ENCODE measurements at regions not wholly inside any gene's neighbourhood (a gene's known extent, or its start where the extent isn't known, plus 50 kb on each side); places are given as distances from the start of the nearest gene placed in this dataset.

DNA sequence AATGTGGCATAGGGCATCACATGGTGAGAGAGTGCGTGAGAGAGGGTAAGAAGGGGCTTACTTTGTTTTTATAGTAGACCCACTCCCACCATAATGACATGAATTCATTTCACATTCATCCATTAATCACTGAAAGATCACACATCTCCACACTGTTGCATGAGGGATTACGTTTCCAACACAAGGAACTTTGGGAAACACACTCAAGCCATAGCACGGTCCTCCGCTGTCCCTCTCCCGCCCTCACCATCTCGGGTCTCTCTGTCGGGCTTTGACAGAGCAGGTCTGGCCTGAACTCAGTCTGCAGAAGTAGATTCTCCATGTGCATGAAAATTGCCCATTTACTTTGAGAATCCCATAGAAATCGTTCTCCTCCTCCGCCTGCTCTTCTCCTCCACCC, 312.2 kb downstream of the MATN1 start:
- H3K36me3 Mint-ChIP-seq: no peaks in the 10 kb centered on the region
- no peak overlapping the region for H3K4me3 Mint-ChIP-seq
- peaks cover 4% of the 10 kb centered on the region for H3K27me3 Mint-ChIP-seq
- H3K4me1 Mint-ChIP-seq: no peaks in the 10 kb centered on the region
- no peak overlapping the region for H3K27ac Mint-ChIP-seq
- H3K9me3 Mint-ChIP-seq: no peaks in the 10 kb centered on the region

DNA sequence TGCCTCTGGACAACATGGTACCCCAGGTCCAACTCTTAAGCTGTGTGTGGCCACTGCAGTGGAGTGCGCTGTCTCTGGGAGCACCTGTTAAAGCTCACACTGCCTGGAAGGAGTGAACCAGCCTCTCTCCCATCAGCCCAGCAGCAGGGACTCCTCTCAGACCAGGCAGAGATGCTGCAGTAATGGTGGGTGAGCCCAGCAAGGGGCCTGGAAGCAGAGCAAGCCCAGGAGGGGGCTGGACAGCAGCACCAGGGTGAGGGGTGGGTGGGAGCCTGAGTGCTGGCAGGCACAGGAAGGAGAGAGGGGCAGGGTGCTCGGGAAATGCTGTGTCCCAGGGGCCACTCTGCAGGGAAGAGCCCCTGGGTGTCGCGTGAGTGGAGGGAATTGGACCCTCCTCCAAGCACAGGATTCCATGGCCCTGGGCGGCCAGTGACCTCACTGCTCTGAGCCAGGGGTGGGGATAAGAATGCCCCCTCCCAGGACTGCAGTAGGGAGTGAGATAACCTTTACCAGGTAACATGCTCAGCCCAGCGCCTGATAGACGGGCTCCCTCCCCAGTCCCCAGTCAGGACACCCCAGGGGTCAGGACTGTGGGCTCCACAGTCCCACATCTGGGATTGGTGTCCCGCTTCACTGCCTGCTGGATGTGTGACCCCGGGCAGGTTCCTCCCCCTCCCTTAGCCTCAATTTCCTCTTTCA, 313.1 kb downstream of the MATN1 start:
- Mint-ChIP-seq H3K4me3 (no peak overlapping the region), H3K27me3 (peaks cover 4% of the 10 kb centered on the region), H3K27ac (no peak overlapping the region), H3K36me3 (no peaks in the 10 kb centered on the region), H3K9me3 (no peaks in the 10 kb centered on the region), H3K4me1 (no peaks in the 10 kb centered on the region)

DNA sequence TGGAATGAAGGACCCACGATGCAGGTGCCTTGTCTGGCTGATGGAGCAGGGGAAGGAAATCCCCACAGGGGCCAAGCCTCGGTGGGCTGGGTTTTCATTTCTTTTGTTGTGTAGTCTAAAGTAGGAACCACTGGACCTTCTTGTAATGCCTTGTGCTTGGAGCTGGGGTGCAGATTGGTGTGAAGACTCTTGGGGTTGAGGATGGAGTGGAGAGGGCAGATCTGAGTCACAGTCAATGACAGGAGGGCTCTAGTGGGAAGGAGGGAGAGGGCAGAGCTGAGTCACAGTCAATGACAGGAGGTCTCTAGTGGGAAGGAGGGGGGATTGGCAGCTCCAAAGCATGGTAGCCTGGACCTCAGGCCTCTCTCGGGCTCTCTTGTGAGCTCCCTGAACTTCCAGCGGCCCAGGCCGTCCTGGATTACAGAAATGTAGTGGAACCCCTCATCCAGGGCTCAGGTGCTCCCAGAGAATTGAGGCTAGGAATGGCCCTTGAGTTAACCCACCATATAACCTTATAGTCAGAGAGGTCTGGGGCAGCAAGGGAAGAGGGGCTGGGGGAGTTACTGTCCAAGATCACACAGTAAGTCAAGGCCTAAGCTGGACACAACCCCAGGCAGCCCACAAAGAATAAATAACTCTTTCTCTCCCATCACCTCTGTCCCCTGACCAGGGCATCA, 313.8 kb downstream of the MATN1 start:
- Mint-ChIP-seq H3K27ac (no peak overlapping the region), H3K4me3 (no peak overlapping the region), H3K36me3 (no peaks in the 10 kb centered on the region), H3K9me3 (no peaks in the 10 kb centered on the region), H3K27me3 (peaks cover 4% of the 10 kb centered on the region), H3K4me1 (no peaks in the 10 kb centered on the region)

DNA sequence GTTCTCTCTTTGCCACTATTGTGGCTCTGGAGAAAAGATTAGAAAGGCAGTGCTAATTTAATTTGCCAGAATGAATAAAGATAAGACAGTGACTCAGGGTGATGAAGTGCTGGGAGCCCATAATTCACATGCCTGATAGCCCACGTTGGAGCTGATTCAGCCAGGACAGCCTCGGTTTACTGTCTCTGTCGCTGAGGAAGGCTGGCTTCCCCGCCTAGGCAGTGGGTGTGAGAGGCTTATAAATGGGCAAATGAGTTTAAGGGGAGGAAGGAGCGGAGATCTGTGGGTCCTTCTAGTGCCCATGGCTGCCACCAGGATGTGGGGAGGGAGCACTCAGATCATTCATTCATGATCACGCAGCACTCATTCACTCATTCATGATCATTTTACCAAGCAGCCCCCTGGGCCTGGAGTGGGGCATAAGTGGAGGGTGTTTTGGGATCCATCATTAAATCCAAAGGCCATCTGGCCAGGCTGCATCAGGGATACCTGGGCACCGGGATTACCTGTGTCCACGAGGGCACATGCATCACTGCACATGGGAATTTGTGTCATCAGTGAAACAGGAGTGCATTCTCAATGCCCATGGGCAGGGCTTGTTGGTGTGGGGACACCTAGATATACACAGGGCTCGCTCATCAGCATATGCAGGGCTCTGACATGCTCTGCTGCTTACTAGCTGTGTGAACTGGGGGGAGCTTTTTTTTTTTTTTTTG, 315.4 kb downstream of the MATN1 start:
- Mint-ChIP-seq H3K4me3 (no peak overlapping the region), H3K27me3 (peaks cover 1% of the 10 kb centered on the region), H3K9me3 (no peaks in the 10 kb centered on the region), H3K27ac (no peak overlapping the region), H3K36me3 (no peaks in the 10 kb centered on the region), H3K4me1 (no peaks in the 10 kb centered on the region)

DNA sequence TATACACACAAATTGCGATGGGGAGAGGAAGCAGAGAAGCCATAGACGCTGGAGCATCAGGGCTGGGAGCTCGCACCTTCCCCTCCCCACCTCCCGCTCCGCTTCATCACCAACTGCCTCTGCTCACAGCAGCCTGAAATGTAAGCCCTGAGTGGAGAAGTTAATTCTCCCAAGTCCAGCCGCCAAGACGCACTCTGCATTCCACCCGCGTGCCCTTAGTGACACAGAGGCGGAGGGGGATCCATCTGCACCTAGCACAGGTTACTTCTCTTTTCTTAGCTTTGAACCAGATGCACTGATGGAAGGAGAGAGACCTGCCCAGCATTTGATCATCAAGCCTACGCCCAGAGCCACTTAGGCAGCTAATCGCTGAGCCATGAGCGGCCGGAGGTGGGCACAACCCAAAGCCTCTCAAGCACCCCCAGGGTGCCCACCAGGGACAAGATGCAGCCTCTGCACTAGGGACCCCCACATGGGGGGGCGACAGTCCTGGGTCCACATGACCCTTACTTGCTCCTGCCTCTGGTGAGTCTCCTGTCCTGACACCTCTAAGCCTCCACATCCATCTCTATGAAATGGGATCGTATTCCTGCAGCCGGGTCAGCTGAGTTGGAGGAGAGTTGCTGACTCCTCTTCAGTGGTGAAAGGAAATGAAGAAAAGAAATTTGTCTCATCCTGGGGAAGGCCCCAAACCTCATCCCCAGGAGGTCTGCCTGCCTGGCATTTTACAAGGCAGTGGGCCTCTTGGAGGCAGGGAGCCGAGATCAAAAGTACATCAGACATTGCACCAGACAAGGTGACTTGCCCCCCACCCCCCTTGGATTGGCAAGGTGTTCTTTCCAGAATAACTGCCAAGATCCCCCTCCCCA, 316.2 kb downstream of the MATN1 start:
- H3K9me3 Mint-ChIP-seq: no peaks in the 10 kb centered on the region
- H3K36me3 Mint-ChIP-seq: no peaks in the 10 kb centered on the region
- H3K4me1 Mint-ChIP-seq: no peaks in the 10 kb centered on the region
- no peak overlapping the region for H3K27ac Mint-ChIP-seq
- H3K4me3 Mint-ChIP-seq: no peak overlapping the region
- peaks cover 1% of the 10 kb centered on the region for H3K27me3 Mint-ChIP-seq

DNA sequence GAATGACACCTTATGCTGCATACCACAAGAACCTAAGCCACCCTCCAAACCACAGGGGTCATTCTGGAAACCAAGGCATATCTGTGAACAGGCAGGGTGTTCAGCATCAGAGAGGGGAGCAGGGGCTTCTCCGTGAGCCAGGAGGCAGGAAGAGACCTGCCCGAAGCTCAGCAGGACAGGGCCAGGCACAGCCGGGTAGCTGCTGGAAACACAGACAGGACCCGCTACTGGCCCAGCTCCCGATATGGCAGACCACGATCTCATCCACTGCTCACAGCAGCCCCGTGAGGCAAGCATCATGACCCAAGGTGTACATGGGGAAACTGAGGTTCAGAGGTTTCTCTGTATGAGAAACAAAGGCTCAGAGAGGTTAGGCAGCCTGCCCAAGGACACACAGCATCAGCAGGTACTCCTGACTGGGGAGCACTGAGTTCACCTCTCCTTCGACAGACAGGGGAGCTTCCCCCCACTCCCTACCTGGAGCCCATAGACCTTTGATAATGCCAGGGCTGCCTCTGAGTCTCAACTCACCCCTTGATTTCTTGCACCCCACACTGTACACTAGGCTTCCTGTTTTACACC, 317.7 kb downstream of the MATN1 start:
- Mint-ChIP-seq H3K27ac (no peak overlapping the region), H3K27me3 (peaks cover 1% of the 10 kb centered on the region), H3K4me3 (no peak overlapping the region), H3K9me3 (no peaks in the 10 kb centered on the region), H3K4me1 (no peaks in the 10 kb centered on the region), H3K36me3 (no peaks in the 10 kb centered on the region)

DNA sequence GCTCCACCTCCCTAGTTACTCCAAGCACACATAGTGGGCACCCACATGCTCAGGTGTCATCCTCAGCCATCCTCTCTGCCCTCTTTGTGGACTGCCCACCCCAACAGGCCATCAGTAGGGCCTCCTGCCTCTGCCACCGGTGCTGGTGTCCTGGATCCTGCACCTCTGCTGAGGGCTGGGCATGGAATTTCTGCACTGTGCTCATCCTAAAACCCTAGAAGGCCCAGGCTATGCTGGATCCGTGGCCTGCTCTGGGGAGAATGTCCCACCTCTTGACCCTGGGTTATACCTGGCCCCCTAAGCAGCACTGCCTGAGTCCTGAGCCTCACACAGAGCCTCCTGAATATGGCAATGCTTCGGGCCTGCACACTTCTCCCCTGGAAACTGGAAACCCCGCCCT, 318.3 kb downstream of the MATN1 start:
- Mint-ChIP-seq H3K9me3 (no peaks in the 10 kb centered on the region), H3K27ac (no peak overlapping the region), H3K4me1 (no peaks in the 10 kb centered on the region), H3K4me3 (no peak overlapping the region), H3K27me3 (peaks cover 1% of the 10 kb centered on the region), H3K36me3 (no peaks in the 10 kb centered on the region)

DNA sequence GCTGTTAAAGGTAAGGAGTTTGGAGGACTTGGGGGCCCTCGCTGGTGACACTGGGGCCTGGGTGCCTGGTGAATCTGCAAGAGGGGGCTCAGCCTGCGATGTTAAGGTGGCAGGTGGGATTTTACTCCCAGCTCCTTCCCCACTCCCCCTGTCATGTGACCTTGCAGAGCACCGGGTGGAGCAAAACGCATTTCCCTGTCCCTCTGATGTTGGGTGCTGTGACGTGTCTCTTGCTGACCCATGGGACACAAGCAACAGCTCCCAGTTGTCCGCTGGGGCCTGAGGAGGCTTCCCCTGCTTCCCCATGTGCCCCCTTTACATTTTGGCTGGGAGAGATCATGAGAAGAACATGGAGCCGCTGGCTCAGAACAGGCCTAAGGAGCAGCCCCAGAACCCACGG, 319.0 kb downstream of the MATN1 start:
- Mint-ChIP-seq H3K27me3 (peaks cover 1% of the 10 kb centered on the region), H3K36me3 (no peaks in the 10 kb centered on the region), H3K4me1 (no peaks in the 10 kb centered on the region), H3K9me3 (no peaks in the 10 kb centered on the region), H3K27ac (no peak overlapping the region), H3K4me3 (no peak overlapping the region)

DNA sequence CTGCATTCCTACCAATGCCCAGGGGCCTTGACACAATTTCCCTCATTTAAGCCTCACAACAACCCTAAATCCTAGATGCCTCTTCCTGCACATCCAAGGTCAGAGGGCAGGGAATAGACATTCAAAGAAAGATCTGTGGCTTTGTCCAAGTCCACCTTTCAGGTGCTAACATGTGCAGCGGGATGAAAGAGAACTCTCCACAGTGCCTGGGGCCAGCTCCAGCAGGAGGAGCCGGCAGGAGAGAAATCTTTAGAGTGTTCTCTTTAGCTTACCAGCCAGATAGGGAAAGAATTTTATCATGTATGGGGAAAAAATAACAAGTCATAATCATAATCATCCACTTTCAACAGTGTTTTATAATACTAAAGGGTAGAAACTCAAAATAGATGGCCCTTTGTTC, 319.7 kb downstream of the MATN1 start:
- H3K9me3 Mint-ChIP-seq: no peaks in the 10 kb centered on the region
- no peak overlapping the region for H3K27ac Mint-ChIP-seq
- H3K36me3 Mint-ChIP-seq: no peaks in the 10 kb centered on the region
- H3K4me3 Mint-ChIP-seq: no peak overlapping the region
- no peaks in the 10 kb centered on the region for H3K4me1 Mint-ChIP-seq
- H3K27me3 Mint-ChIP-seq: peaks cover 1% of the 10 kb centered on the region

DNA sequence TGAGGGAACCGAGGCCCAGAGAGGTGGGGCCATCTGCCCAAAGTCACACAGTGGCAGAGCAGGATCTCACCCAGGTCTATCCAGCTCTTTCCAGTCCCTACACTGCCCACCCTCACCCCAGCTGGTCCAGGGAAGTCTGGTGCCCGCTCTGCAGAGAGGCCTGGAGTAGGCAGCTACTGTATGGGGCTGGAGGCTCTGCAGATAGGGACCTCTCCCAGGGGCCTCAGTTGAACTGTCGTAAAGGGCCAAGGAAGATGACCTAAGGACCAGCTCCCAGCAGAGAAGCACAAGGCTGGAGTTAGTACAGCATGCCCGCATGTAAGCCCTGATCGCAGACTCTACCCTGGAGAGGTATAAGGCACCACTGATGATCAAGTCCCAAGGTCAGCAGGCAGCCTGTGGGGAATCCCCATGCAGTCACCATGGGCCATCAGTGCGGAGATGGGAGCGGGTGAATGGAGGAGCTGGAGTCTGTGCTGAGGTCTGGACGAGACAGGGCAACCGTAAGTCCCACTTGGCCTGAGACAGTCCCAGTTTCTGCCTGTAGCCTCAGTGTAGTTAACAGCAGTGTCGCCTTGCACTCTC, 320.2 kb downstream of the MATN1 start:
- no peak overlapping the region for H3K27ac Mint-ChIP-seq

DNA sequence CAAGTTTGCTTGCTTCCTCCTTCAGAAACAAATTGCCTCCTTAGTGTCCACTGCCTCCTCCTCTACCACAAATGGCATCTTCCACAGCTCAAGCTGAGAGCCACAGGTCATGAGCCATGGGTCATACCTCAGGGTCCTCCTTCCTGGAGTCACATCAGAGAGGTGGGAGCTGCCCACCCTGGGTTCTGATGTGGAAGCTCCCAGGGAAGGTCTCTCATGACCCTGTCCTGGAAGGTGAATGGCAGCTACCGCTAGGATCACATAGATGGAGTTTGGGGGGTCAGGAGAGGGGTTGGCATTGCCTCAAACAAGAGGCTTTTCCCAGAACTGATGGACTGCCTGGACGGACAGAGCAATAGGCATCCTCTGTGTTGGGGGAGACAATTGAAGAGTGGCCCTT, 321.4 kb downstream of the MATN1 start:
- H3K36me3 Mint-ChIP-seq: no peaks in the 10 kb centered on the region
- H3K27ac Mint-ChIP-seq: no peak overlapping the region
- no peaks in the 10 kb centered on the region for H3K4me1 Mint-ChIP-seq
- no peak overlapping the region for H3K4me3 Mint-ChIP-seq
- H3K9me3 Mint-ChIP-seq: no peaks in the 10 kb centered on the region
- H3K27me3 Mint-ChIP-seq: no peaks in the 10 kb centered on the region

More for the DNA sequence above, 320.2 kb downstream of the MATN1 start:
- Mint-ChIP-seq H3K9me3 (no peaks in the 10 kb centered on the region), H3K4me1 (no peaks in the 10 kb centered on the region), H3K27me3 (peaks cover 1% of the 10 kb centered on the region), H3K36me3 (no peaks in the 10 kb centered on the region), H3K4me3 (no peak overlapping the region)

DNA sequence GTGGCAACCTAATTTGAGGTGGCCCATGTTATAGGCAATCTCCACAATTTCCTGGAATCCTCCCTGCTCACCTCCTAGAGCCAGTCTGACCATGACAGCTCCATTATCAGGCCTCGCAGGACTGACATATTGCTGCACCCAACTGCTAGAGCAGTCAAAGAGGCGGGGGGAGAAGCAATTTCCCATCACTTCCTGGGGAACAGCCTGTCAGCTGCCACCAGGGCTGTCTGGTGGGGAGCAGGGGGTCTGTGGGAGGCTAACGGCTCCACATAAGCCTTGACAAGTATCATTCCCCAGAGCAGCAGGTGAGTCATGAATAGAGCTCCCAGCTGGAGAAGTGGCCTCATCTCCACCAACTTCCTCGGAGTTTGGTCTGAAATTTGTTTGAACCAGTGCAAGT, 322.9 kb downstream of the MATN1 start:
- H3K4me1 Mint-ChIP-seq: no peaks in the 10 kb centered on the region
- no peaks in the 10 kb centered on the region for H3K27me3 Mint-ChIP-seq
- H3K27ac Mint-ChIP-seq: no peak overlapping the region
- H3K9me3 Mint-ChIP-seq: no peaks in the 10 kb centered on the region
- H3K4me3 Mint-ChIP-seq: no peak overlapping the region
- H3K36me3 Mint-ChIP-seq: no peaks in the 10 kb centered on the region

DNA sequence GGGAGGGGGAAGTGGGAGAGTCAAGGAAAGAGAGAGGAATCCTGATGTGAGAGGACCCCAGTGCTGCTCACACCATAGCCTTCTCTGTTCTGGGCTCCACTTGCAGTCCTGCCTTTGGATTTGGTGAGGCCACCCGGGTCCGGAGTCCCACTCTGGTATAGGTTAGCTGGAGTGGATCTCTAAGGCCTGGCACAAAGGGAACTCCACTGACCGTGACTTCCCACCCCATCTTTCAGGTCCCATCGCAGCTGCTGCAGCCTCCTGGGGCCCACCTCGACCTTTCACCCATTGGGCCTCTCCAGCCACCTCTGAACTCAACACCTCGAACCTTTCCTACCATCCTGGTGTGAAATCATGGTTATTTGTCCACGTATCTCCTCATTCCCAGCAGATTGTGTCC, 324.4 kb downstream of the MATN1 start:
- Mint-ChIP-seq H3K4me3 (no peak overlapping the region), H3K36me3 (no peaks in the 10 kb centered on the region), H3K4me1 (no peaks in the 10 kb centered on the region), H3K27me3 (no peaks in the 10 kb centered on the region), H3K9me3 (no peaks in the 10 kb centered on the region), H3K27ac (no peak overlapping the region)

DNA sequence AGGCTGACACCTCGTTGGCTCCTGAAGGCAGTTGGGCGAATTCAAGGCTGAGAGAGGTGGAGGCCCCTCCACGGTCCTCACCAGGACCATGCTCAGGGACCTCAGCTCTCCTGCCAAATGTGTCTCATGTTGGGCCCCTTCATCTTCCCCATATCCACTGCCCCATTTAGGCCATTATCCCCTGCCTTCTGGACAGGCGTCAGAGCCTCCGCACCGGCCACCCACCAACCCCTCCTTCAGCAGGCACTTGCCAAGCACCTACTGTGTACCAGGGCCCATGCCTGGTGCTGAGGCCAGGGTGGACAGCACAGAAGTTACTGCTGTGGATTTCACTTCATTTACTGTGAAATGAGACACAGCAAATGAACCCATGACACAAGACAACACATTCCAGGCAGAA, 325.8 kb downstream of the MATN1 start:
- Mint-ChIP-seq H3K9me3 (no peaks in the 10 kb centered on the region), H3K27me3 (peaks cover 7% of the 10 kb centered on the region), H3K27ac (no peak overlapping the region), H3K36me3 (no peaks in the 10 kb centered on the region), H3K4me1 (no peaks in the 10 kb centered on the region), H3K4me3 (no peak overlapping the region)

DNA sequence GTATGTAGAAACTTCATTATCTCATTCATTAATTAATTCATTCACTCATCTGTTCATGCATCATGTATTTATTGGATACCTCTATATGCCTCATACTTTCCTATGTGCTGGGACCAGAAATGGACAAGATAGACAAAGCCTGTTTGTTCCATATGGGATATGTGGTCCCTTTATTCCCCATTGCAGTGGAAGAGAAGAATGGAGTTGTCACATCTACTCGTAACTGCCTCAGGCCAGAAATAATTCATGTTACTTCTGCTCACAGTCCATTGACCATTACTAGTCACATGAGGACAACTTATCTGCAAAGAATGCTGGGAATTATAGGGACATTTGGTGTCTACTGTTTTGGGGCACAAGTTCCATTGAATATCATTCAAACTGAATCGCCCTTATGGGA, 327.8 kb downstream of the MATN1 start:
- H3K27me3 Mint-ChIP-seq: peaks cover 7% of the 10 kb centered on the region

More for the DNA sequence above, 327.8 kb downstream of the MATN1 start:
- no peaks in the 10 kb centered on the region for H3K4me1 Mint-ChIP-seq
- H3K4me3 Mint-ChIP-seq: no peak overlapping the region
- H3K9me3 Mint-ChIP-seq: no peaks in the 10 kb centered on the region
- no peak overlapping the region for H3K27ac Mint-ChIP-seq
- H3K36me3 Mint-ChIP-seq: no peaks in the 10 kb centered on the region
